K562 (cell line): ENCODE measurements at regions not wholly inside any gene's neighbourhood (a gene's known extent, or its start where the extent isn't known, plus 50 kb on each side); places are given as distances from the start of the nearest gene placed in this dataset.

ENCODE experiments used
- ATAC-seq: fragments of 200-7000 bp; cut with Tn5 transposase; 3 replicates; pipeline ENCODE4 v1.9.1; 2020; ENCODE audit warnings: moderate library complexity
- BruUV-seq: library from RNA; stranded (reverse); fragments of 400-500 nt; replicated peaks from 2 replicates; lab custom pipeline; 2021; lab: Mats Ljungman, UMichigan
- CTCF ChIA-PET: fragments of 300-600 bp; formaldehyde crosslinking; extraction: SDS; loops from one replicate; lab custom pipeline; 2021; ENCODE audit warnings: low intra/inter-chr PET ratio; lab: Yijun Ruan, JAX
- POLR2A ChIA-PET: fragments of 300-600, 350-650 bp; sonication (Branson Sonifier 250); formaldehyde crosslinking; extraction: SDS; loops from one replicate; lab custom pipeline; 2021; ENCODE audit warnings: antibody characterized with exemption, inconsistent platforms; lab: Yijun Ruan, JAX
- DNase-seq, 4 experiments: peaks; one replicate each; pipeline versions ENCODE4 v3.0.0 to v3.0.0-alpha.2; 2011 to 2018; ENCODE audit warnings: low spot score in 3 of 4, mixed read lengths in 3 of 4; ENCODE audit errors: extremely low read depth in 1 of 4
- FAIRE-seq: peaks from 2 replicates; lab custom pipeline; 2011; peaks lifted over from hg19 to GRCh38; lab: Jason Lieb, UNC
- H2AFZ ChIP-seq: 2 replicates; pipeline ENCODE4 v1.6.0; 2011; ENCODE audit warnings: low read depth, low read length, control low read depth, inconsistent platforms
- H3K27ac ChIP-seq: fragments of 200-600 bp; 3 replicates; pipeline ENCODE4 v1.8.0; 2011; ENCODE audit warnings: low read depth, mild to moderate bottlenecking, control low read depth, inconsistent platforms, low read length, moderate library complexity, mixed read lengths; ENCODE audit errors: extremely low read depth
- H3K27me3 ChIP-seq, 2 experiments: fragments of 300-600 bp in 1 of 2; 2 replicates in 1 of 2; 3 replicates in 1 of 2; pipeline versions ENCODE4 v1.6.0 to v1.8.0; 2011; ENCODE audit warnings: inconsistent platforms in 2 of 2, low read length in 2 of 2, mild to moderate bottlenecking in 1 of 2, mixed read lengths in 1 of 2, moderate library complexity in 1 of 2; ENCODE audit not compliant: control insufficient read depth in 2 of 2, insufficient read depth in 2 of 2
- H3K36me3 ChIP-seq: fragments of 300-600 bp; 3 replicates; pipeline ENCODE4 v1.8.0; 2011; ENCODE audit warnings: mild to moderate bottlenecking, low read length, inconsistent platforms; ENCODE audit not compliant: control insufficient read depth, insufficient read depth
- H3K4me1 ChIP-seq, 2 experiments: fragments of 200-600 bp in 1 of 2; replicated peaks in 1 of 2; 2 replicates in 1 of 2; 3 replicates in 1 of 2; pipeline versions ENCODE4 v1.5.1 to v1.8.0; 2011; ENCODE audit warnings: inconsistent platforms in 2 of 2, low read length in 2 of 2, mild to moderate bottlenecking in 1 of 2, mixed read lengths in 1 of 2, moderate library complexity in 1 of 2; ENCODE audit not compliant: control insufficient read depth in 2 of 2, insufficient read depth in 2 of 2
- H3K4me2 ChIP-seq: 2 replicates; pipeline ENCODE4 v1.6.1; 2011; ENCODE audit warnings: low read length, control low read depth, inconsistent platforms, mixed read lengths; ENCODE audit not compliant: insufficient read depth
- H3K4me3 ChIP-seq: fragments of 200-600 bp; sonication (generic), shearing (Covaris generic); 2 replicates; pipeline ENCODE4 v1.5.1; 2016; ENCODE audit warnings: control low read depth, inconsistent platforms
- H3K79me2 ChIP-seq: fragments of 200-600 bp; 3 replicates; pipeline ENCODE4 v1.8.0; 2011; ENCODE audit warnings: low read length, inconsistent platforms; ENCODE audit not compliant: control insufficient read depth, insufficient read depth
- H3K9ac ChIP-seq, 2 experiments: 2 replicates each; pipeline versions ENCODE4 v1.6.0 to v1.6.1; 2011; ENCODE audit warnings: low read depth in 2 of 2, low read length in 2 of 2, control low read depth in 1 of 2, inconsistent platforms in 1 of 2, mild to moderate bottlenecking in 1 of 2, mixed read lengths in 1 of 2; ENCODE audit not compliant: insufficient read depth in 1 of 2
- H3K9me1 ChIP-seq: one replicate; pipeline ENCODE4 v1.6.0; 2011; ENCODE audit warnings: inconsistent platforms, mild to moderate bottlenecking, low read length, moderate library complexity; ENCODE audit not compliant: control insufficient read depth, insufficient read depth
- H3K9me3 ChIP-seq: replicated peaks from 2 replicates; pipeline ENCODE4 v1.5.1; 2011; ENCODE audit warnings: low read depth, low read length, inconsistent platforms; ENCODE audit not compliant: control insufficient read depth, insufficient read depth
- H4K20me1 ChIP-seq: replicated peaks from 2 replicates; pipeline ENCODE4 v1.6.1; 2011; ENCODE audit warnings: low read length, inconsistent platforms, mixed read lengths; ENCODE audit not compliant: control insufficient read depth, insufficient read depth
- ETS1 ChIP-seq: conservative IDR thresholded peaks from 2 replicates; pipeline ENCODE4 v1.6.1; 2011; ENCODE audit warnings: low read depth, mild to moderate bottlenecking, low read length; ENCODE audit not compliant: control insufficient read depth
- POLR2A ChIP-seq: fragments of 450-650 bp; conservative IDR thresholded peaks from 2 replicates; pipeline ENCODE4 v1.6.1; 2016
- PRDM10 ChIP-seq: fragments of 450-650 bp; IDR thresholded peaks from 2 replicates; pipeline ENCODE4 v1.6.1; 2018; ENCODE audit not compliant: partially characterized antibody
- PURB ChIP-seq: sonication (generic); formaldehyde crosslinking; IDR thresholded peaks from 2 replicates; pipeline ENCODE4 v1.9.0; 2021; ENCODE audit warnings: low read depth, mild to moderate bottlenecking, missing genetic modification reagents
- RHOXF2B ChIP-seq: fragments of 250-450 bp; sonication (Bioruptor Pico); conservative IDR thresholded peaks from 2 replicates; pipeline ENCODE4 v1.5.1; 2021
- SMARCA5 ChIP-seq: fragments of 450-650 bp; IDR thresholded peaks from 2 replicates; pipeline ENCODE4 v1.6.1; 2016
- SP1 ChIP-seq: sonication (generic); formaldehyde crosslinking; IDR thresholded peaks from 2 replicates; pipeline ENCODE4 v1.8.1; 2022; ENCODE audit warnings: mild to moderate bottlenecking, missing genetic modification reagents
- TBP ChIP-seq: optimal IDR thresholded peaks from 2 replicates; pipeline ENCODE3; 2011; ENCODE audit warnings: low read depth, low read length, improper control_type of control experiment
- THRAP3 ChIP-seq: fragments of 450-650 bp; IDR thresholded peaks from 2 replicates; pipeline ENCODE4 v1.6.1; 2016; ENCODE audit warnings: mild to moderate bottlenecking, inconsistent platforms, borderline replicate concordance
- THRB ChIP-seq: fragments of 450-650 bp; formaldehyde crosslinking; conservative IDR thresholded peaks from 2 replicates; pipeline ENCODE4 v1.4.0; 2022; ENCODE audit warnings: mild to moderate bottlenecking, missing genetic modification characterization
- ZNF444 ChIP-seq: fragments of 250-450 bp; sonication (Bioruptor Pico); IDR thresholded peaks from 2 replicates; pipeline ENCODE4 v1.4.0; 2020; ENCODE audit warnings: mild to moderate bottlenecking, moderate library complexity
- in situ Hi-C: fragments of 300-500 bp; cut with MboI; formaldehyde crosslinking; loops from 4 replicates; pipeline ENCODE4 v1.15.0; 2018; ENCODE audit warnings: inconsistent platforms, mixed read lengths
- intact Hi-C: fragments of 100-400 bp; cut with micrococcal nuclease; formaldehyde crosslinking; loops from 2 replicates; pipeline ENCODE4 v1.14.2; 2022

- TF ChIP-seq ETS1 (no peak), PURB (CRISPR knock-in tag) (no peak), THRAP3 (no peak), ZNF444 (no peak), POLR2A (no peak)
- TF ChIP-seq, all 486 proteins: peak for 0
Measured at GRCh38 chr6:92977018-92977417, 442.3 kb downstream of the EPHA7 start (continued).

- Histone ChIP-seq H2AFZ (no peak overlapping the region), H3K9me3 (peaks cover 1% of the 10 kb centered on the region; the same call in 1 of the 2 replicates), H3K4me1 (no peaks in the 10 kb centered on the region), H3K4me3 (no peak overlapping the region), H3K9me1 (no peaks in the 10 kb centered on the region), H3K79me2 (no peaks in the 10 kb centered on the region), H4K20me1 (no peaks in the 10 kb centered on the region), H3K4me2 (no peak overlapping the region), H3K36me3 (no peaks in the 10 kb centered on the region), H3K27ac (no peak overlapping the region), H3K9ac (no peak overlapping the region), H3K27me3 (no peaks in the 10 kb centered on the region)
- no peak for DNase-seq
- intact Hi-C loops: no loop called here
- no peak for FAIRE-seq
- no peak for ATAC-seq
- CTCF ChIA-PET: no interaction called here
- POLR2A ChIA-PET: no interaction called here
- no peak for TF ChIP-seq SP1 (CRISPR knock-in tag)
- no peak for TF ChIP-seq RHOXF2B
- no peak for TF ChIP-seq TBP
- no peak for TF ChIP-seq PRDM10
- no peak for TF ChIP-seq THRB (CRISPR knock-in tag)
- TF ChIP-seq SMARCA5: no peak
- in situ Hi-C loops: no loop called here
- BruUV-seq: no TSS peak
Measured at GRCh38 chr6:92967362-92967761, 452.0 kb downstream of the EPHA7 start.
